Natural killer cell (primary cell): ENCODE measurements at regions not wholly inside any gene's neighbourhood (a gene's known extent, or its start where the extent isn't known, plus 50 kb on each side); places are given as distances from the start of the nearest gene placed in this dataset.
A peak's percentile ranks its signal among the peaks of the same experiment; 100 is the strongest.

Experiments
- ATAC-seq, 3 donors: fragments of 150-1000 bp in 2 of 3; fragments of 200-7000 bp in 1 of 3; cut with Tn5 transposase; 1 replicate in 1 of 3; 2 replicates in 2 of 3; pipeline ENCODE4 v1.10.0; 2021; ENCODE audit warnings: mild to moderate bottlenecking in 2 of 3, moderate library complexity in 2 of 3
- DNase-seq, 2 donors: peaks; one replicate each; pipeline versions ENCODE4 v3.0.0 to v3.0.0-alpha.2; 2013 to 2021; ENCODE audit warnings: mixed read lengths in 1 of 2
- H3K27ac ChIP-seq: one replicate; pipeline ENCODE4 v1.5.1; 2013; ENCODE audit warnings: mild to moderate bottlenecking, low read length
- H3K27me3 ChIP-seq: one replicate; pipeline ENCODE4 v1.6.1; 2013; ENCODE audit warnings: low read length; ENCODE audit not compliant: control insufficient read depth, insufficient read depth
- H3K36me3 ChIP-seq: one replicate; pipeline ENCODE4 v1.6.1; 2013; ENCODE audit warnings: low read length; ENCODE audit not compliant: control insufficient read depth, insufficient read depth
- H3K4me1 ChIP-seq: one replicate; pipeline ENCODE4 v1.6.1; 2013; ENCODE audit warnings: low read length; ENCODE audit not compliant: control insufficient read depth, insufficient read depth
- H3K4me3 ChIP-seq: one replicate; pipeline ENCODE4 v1.5.1; 2013; ENCODE audit warnings: low read length
- H3K9me3 ChIP-seq: one replicate; pipeline ENCODE4 v1.6.1; 2013; ENCODE audit warnings: low read length; ENCODE audit not compliant: control insufficient read depth, insufficient read depth
- H3K27ac Mint-ChIP-seq, 2 donors: one replicate each; pipeline ENCODE4 v1.8.0; 2022; ENCODE audit warnings: mild to moderate bottlenecking in 2 of 2, mixed read lengths in 2 of 2, moderate library complexity in 1 of 2
- H3K27me3 Mint-ChIP-seq, 2 donors: one replicate each; pipeline ENCODE4 v1.8.0; 2022; ENCODE audit warnings: low read depth in 2 of 2, mixed read lengths in 2 of 2
- H3K36me3 Mint-ChIP-seq: one replicate; pipeline ENCODE4 v1.8.0; 2022; ENCODE audit warnings: mixed read lengths
- H3K4me1 Mint-ChIP-seq, 2 donors: one replicate each; pipeline ENCODE4 v1.8.0; 2022; ENCODE audit warnings: mixed read lengths in 2 of 2
- H3K4me3 Mint-ChIP-seq: one replicate; pipeline ENCODE4 v1.8.0; 2022; ENCODE audit warnings: mild to moderate bottlenecking, moderate library complexity, mixed read lengths
- H3K9me3 Mint-ChIP-seq, 2 donors: one replicate each; pipeline ENCODE4 v1.8.0; 2022; ENCODE audit warnings: mixed read lengths in 2 of 2
- CTCF ChIP-seq: fragments of 200-600 bp; IDR thresholded peaks from one replicate; pipeline ENCODE4 v1.8.0; 2022; ENCODE audit warnings: antibody characterized with exemption
- WGBS: methylation state at CpG from one replicate; pipeline ENCODE4 v1.1.7; 2013; ENCODE audit warnings: missing lambda C conversion rate; ENCODE audit not compliant: insufficient coverage; 5-methylcytosine and 5-hydroxymethylcytosine counted together
- intact Hi-C: fragments of 100-400 bp; cut with micrococcal nuclease; formaldehyde crosslinking; loops from one replicate; pipeline ENCODE4 v1.14.2; 2022

GRCh38 chr10:47241946-47242867 is 57.8 kb upstream of the GDF10 start:
- H3K4me1 Mint-ChIP-seq = no peaks in the 10 kb centered on the region
- no peak overlapping the region for H3K4me3 Mint-ChIP-seq
- H3K27me3 ChIP-seq = no peaks in the 10 kb centered on the region
- no peak for DNase-seq
- no peak for ATAC-seq
- H3K4me1 ChIP-seq = no peaks in the 10 kb centered on the region
- no peaks in the 10 kb centered on the region for H3K36me3 ChIP-seq
- no peak overlapping the region for H3K27ac ChIP-seq
- intact Hi-C loops = no loop called here
- no peaks in the 10 kb centered on the region for H3K9me3 Mint-ChIP-seq
- no peaks in the 10 kb centered on the region for H3K36me3 Mint-ChIP-seq
- no peak overlapping the region for H3K27ac Mint-ChIP-seq
- WGBS = 84% methylated on average over 9 of the region's 9 CpGs
- no peak overlapping the region for H3K4me3 ChIP-seq
- no peak for TF ChIP-seq CTCF
- no peaks in the 10 kb centered on the region for H3K9me3 ChIP-seq
- H3K27me3 Mint-ChIP-seq = no peaks in the 10 kb centered on the region

GRCh38 chr10:47243356-47243755 is 56.6 kb upstream of the GDF10 start:
- ATAC-seq (no peak), DNase-seq (no peak)
- H3K27ac Mint-ChIP-seq = no peak overlapping the region
- TF ChIP-seq CTCF = no peak
- no peak overlapping the region for H3K4me3 Mint-ChIP-seq
- Histone ChIP-seq H3K27me3 (no peaks in the 10 kb centered on the region), H3K27ac (no peak overlapping the region), H3K9me3 (no peaks in the 10 kb centered on the region), H3K36me3 (no peaks in the 10 kb centered on the region), H3K4me3 (no peak overlapping the region), H3K4me1 (no peaks in the 10 kb centered on the region)
- intact Hi-C loops = no loop called here
- H3K27me3 Mint-ChIP-seq = no peaks in the 10 kb centered on the region
- WGBS = 92% methylated on average over 4 of the region's 4 CpGs
- no peaks in the 10 kb centered on the region for H3K36me3 Mint-ChIP-seq
- H3K4me1 Mint-ChIP-seq = no peaks in the 10 kb centered on the region
- no peaks in the 10 kb centered on the region for H3K9me3 Mint-ChIP-seq

GRCh38 chr10:47243791-47244190 is 56.2 kb upstream of the GDF10 start:
- DNase-seq = no peak
- H3K4me1 ChIP-seq = no peaks in the 10 kb centered on the region
- no peak overlapping the region for H3K27ac Mint-ChIP-seq
- ATAC-seq = peak in 1 of 3 donors; percentile 23
- no peaks in the 10 kb centered on the region for H3K9me3 Mint-ChIP-seq
- no peaks in the 10 kb centered on the region for H3K27me3 ChIP-seq
- TF ChIP-seq CTCF = no peak
- H3K36me3 Mint-ChIP-seq = no peaks in the 10 kb centered on the region
- H3K27ac ChIP-seq = no peak overlapping the region
- WGBS = 82% methylated on average over 4 of the region's 4 CpGs
- no peak overlapping the region for H3K4me3 Mint-ChIP-seq
- intact Hi-C loops = no loop called here
- H3K9me3 ChIP-seq = no peaks in the 10 kb centered on the region
- H3K36me3 ChIP-seq = no peaks in the 10 kb centered on the region
- H3K4me3 ChIP-seq = no peak overlapping the region
- H3K4me1 Mint-ChIP-seq = no peaks in the 10 kb centered on the region
- no peaks in the 10 kb centered on the region for H3K27me3 Mint-ChIP-seq
